AG08395 (cell line): ENCODE measurements at regions not wholly inside any gene's neighbourhood (a gene's known extent, or its start where the extent isn't known, plus 50 kb on each side); places are given as distances from the start of the nearest gene placed in this dataset.
"Not testable (repeated sequence)": the region's sequence is repeated elsewhere in the genome, so short reads cannot be mapped to it uniquely, and the experiment has no call there.

Experiments
- DNase-seq: peaks from one replicate; pipeline ENCODE4 v3.0.0; 2012; ENCODE audit warnings: mixed read lengths, low spot score

- no peak for DNase-seq
Observed at GRCh38 chr18:73681912-73682311, 465.7 kb downstream of the FBXO15 start.

- no peak for DNase-seq
Observed at GRCh38 chr18:73681398-73681797, 466.2 kb downstream of the FBXO15 start.

- no peak for DNase-seq
Observed at GRCh38 chr18:73679941-73680712, 467.5 kb downstream of the FBXO15 start.

- DNase-seq = no peak
Observed at GRCh38 chr18:73677450-73677849, 470.2 kb downstream of the FBXO15 start.

- DNase-seq = no peak
Observed at GRCh38 chr18:73674125-73674865, 473.3 kb downstream of the FBXO15 start.

- DNase-seq = not testable (repeated sequence)
Observed at GRCh38 chr18:73671480-73671879, 476.2 kb downstream of the FBXO15 start.

- no peak for DNase-seq
Observed at GRCh38 chr18:73670524-73670923, 477.1 kb downstream of the FBXO15 start.

GRCh38 chr18:73670039-73670438, 477.6 kb downstream of the FBXO15 start:
- DNase-seq = no peak

- DNase-seq = no peak
Observed at GRCh38 chr18:73669297-73669696, 478.3 kb downstream of the FBXO15 start.

- DNase-seq = no peak
Observed at GRCh38 chr18:73668051-73668450, 479.6 kb downstream of the FBXO15 start.

- DNase-seq = no peak
Observed at GRCh38 chr18:73666772-73667171, 480.9 kb downstream of the FBXO15 start.

GRCh38 chr18:73664896-73665295, 482.7 kb downstream of the FBXO15 start:
- no peak for DNase-seq

- DNase-seq = no peak
Observed at GRCh38 chr18:73663581-73663980, 484.1 kb downstream of the FBXO15 start.

GRCh38 chr18:73662421-73662820, 485.2 kb downstream of the FBXO15 start:
- no peak for DNase-seq

GRCh38 chr18:73660931-73661856, 486.4 kb downstream of the FBXO15 start:
- DNase-seq = no peak

GRCh38 chr18:73656691-73657090, 490.9 kb downstream of the FBXO15 start:
- no peak for DNase-seq

- no peak for DNase-seq
Observed at GRCh38 chr18:73653827-73654226, 493.8 kb downstream of the FBXO15 start.

GRCh38 chr18:73653251-73653650, 494.4 kb downstream of the FBXO15 start:
- DNase-seq = no peak

GRCh38 chr18:73647391-73647790, 500.2 kb downstream of the FBXO15 start:
- DNase-seq = no peak

- no peak for DNase-seq
Observed at GRCh38 chr18:73646772-73647171, 500.9 kb downstream of the FBXO15 start.

- DNase-seq = no peak
Observed at GRCh38 chr18:73646196-73646595, 501.4 kb downstream of the FBXO15 start.

GRCh38 chr18:73645160-73645715, 502.4 kb downstream of the FBXO15 start:
- no peak for DNase-seq
